H1 (cell line): ENCODE measurements at regions not wholly inside any gene's neighbourhood (a gene's known extent, or its start where the extent isn't known, plus 50 kb on each side); places are given as distances from the start of the nearest gene placed in this dataset.

Experiments
- CHD1 ChIP-seq: IDR thresholded peaks from 2 replicates; pipeline ENCODE4 v1.6.1; 2012; ENCODE audit warnings: low read depth, low read length, improper control_type of control experiment
- EP300 ChIP-seq, 2 experiments: IDR thresholded peaks; 1 replicate in 1 of 2; 2 replicates in 1 of 2; pipeline ENCODE4 v1.6.1; 2011 to 2012; ENCODE audit warnings: low read depth in 2 of 2, low read length in 2 of 2, mild to moderate bottlenecking in 2 of 2, borderline replicate concordance in 1 of 2, inconsistent platforms in 1 of 2, moderate library complexity in 1 of 2
- POLR2A ChIP-seq, 2 experiments: IDR thresholded peaks; 1 replicate in 1 of 2; 2 replicates in 1 of 2; pipeline ENCODE4 v1.6.1; 2011; ENCODE audit warnings: low read depth in 2 of 2, low read length in 2 of 2, mild to moderate bottlenecking in 2 of 2; ENCODE audit errors: control extremely low read depth in 1 of 2
- RAD21 ChIP-seq, 2 experiments: IDR thresholded peaks in 1 of 2; conservative IDR thresholded peaks in 1 of 2; 2 replicates each; pipeline ENCODE4 v1.6.1; 2011; ENCODE audit warnings: low read depth in 2 of 2, low read length in 2 of 2, improper control_type of control experiment in 1 of 2, inconsistent platforms in 1 of 2, mild to moderate bottlenecking in 1 of 2, moderate library complexity in 1 of 2
- RFX5 ChIP-seq: IDR thresholded peaks from 2 replicates; pipeline ENCODE4 v1.6.1; 2011; ENCODE audit warnings: low read depth, low read length, improper control_type of control experiment, borderline replicate concordance
- SIN3A ChIP-seq, 2 experiments: IDR thresholded peaks in 1 of 2; conservative IDR thresholded peaks in 1 of 2; 2 replicates each; pipeline ENCODE4 v1.6.1; 2011 to 2012; ENCODE audit warnings: low read length in 2 of 2, improper control_type of control experiment in 1 of 2, low read depth in 1 of 2, mild to moderate bottlenecking in 1 of 2
- SUZ12 ChIP-seq: fragments of 200-600 bp; sonication (generic); IDR thresholded peaks from 2 replicates; pipeline ENCODE4 v1.6.1; 2012; ENCODE audit warnings: mild to moderate bottlenecking, inconsistent platforms, low read length, moderate library complexity, mixed read lengths
- TBP ChIP-seq: IDR thresholded peaks from 2 replicates; pipeline ENCODE4 v1.6.1; 2011; ENCODE audit warnings: low read depth, low read length, improper control_type of control experiment
- YY1 ChIP-seq: IDR thresholded peaks from 2 replicates; pipeline ENCODE4 v1.6.1; 2011; ENCODE audit warnings: low read depth, mild to moderate bottlenecking, low read length
- TF ChIP-seq, protein P1 (sequence below), 3 experiments: IDR thresholded peaks; 1 replicate in 2 of 3; 2 replicates in 1 of 3; pipeline versions ENCODE4 v1.5.1 to v1.6.1; 2011; ENCODE audit warnings: low read length in 3 of 3, mild to moderate bottlenecking in 3 of 3, inconsistent platforms in 2 of 3, low read depth in 1 of 3, moderate library complexity in 1 of 3; ENCODE audit not compliant: insufficient read depth in 1 of 3; ENCODE audit errors: control extremely low read depth in 1 of 3

DNA sequence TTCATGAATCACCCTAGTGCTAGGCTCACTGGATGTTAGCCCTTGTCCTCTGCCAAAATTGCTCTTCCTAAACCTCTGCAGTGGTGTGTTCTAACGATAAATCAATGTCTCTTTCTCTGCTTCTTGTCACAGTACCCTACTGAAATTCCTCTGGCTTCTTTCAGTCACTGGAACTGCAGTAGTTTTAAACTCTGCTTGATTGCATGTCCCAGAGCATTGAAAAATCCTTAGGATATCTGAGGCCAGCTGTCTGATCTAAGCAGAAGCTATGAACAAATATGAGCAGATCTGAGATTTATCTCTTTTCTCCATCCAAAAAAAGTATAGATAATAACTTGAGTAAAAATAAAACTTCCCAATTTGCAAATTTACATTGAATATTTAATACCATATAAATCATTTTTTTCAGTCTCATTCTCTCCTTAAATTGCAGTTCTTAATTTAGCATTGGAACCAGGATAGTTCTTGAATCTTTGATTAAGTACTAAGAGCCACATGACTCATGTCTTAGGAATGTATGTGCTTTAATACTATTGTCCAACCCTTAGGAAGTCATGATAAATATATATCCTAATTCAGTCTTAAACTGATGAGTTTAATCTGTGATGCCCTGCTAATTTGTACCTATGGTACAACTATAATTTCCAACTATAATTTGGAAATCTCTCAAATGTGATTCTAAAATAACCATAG, 169.7 kb downstream of the PDHA2 start:
- TF ChIP-seq, protein P1, sequence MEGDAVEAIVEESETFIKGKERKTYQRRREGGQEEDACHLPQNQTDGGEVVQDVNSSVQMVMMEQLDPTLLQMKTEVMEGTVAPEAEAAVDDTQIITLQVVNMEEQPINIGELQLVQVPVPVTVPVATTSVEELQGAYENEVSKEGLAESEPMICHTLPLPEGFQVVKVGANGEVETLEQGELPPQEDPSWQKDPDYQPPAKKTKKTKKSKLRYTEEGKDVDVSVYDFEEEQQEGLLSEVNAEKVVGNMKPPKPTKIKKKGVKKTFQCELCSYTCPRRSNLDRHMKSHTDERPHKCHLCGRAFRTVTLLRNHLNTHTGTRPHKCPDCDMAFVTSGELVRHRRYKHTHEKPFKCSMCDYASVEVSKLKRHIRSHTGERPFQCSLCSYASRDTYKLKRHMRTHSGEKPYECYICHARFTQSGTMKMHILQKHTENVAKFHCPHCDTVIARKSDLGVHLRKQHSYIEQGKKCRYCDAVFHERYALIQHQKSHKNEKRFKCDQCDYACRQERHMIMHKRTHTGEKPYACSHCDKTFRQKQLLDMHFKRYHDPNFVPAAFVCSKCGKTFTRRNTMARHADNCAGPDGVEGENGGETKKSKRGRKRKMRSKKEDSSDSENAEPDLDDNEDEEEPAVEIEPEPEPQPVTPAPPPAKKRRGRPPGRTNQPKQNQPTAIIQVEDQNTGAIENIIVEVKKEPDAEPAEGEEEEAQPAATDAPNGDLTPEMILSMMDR (IDR thresholded peaks at IDR 0.05; ENCODE audit: control extremely low read depth in 1 of 3, insufficient read depth in 1 of 3, low read depth in 1 of 3, low read length in 3 of 3) = no peak
- TF ChIP-seq EP300 (IDR thresholded peaks at IDR 0.05; ENCODE audit: borderline replicate concordance in 1 of 2, low read depth in 2 of 2, low read length in 2 of 2) (no peak), SIN3A (conservative IDR thresholded peaks at IDR 0.05 in 1 of 2, IDR thresholded peaks at IDR 0.05 in 1 of 2; ENCODE audit: low read depth in 1 of 2, low read length in 2 of 2) (no peak), YY1 (no peak), TBP (no peak), RAD21 (IDR thresholded peaks at IDR 0.05 in 1 of 2, conservative IDR thresholded peaks at IDR 0.05 in 1 of 2; ENCODE audit: low read depth in 2 of 2, low read length in 2 of 2) (no peak), RFX5 (no peak), SUZ12 (no peak), POLR2A (IDR thresholded peaks at IDR 0.05; ENCODE audit: control extremely low read depth in 1 of 2, low read depth in 2 of 2, low read length in 2 of 2) (no peak), CHD1 (no peak)
